SK-N-MC (cell line): ENCODE measurements at regions not wholly inside any gene's neighbourhood (a gene's known extent, or its start where the extent isn't known, plus 50 kb on each side); places are given as distances from the start of the nearest gene placed in this dataset.

ENCODE experiments used
- EZH2 ChIP-seq: fragments of 200-600 bp; sonication (generic); IDR thresholded peaks from one replicate; pipeline ENCODE4 v1.6.1; 2017; ENCODE audit warnings: antibody characterized with exemption
- POLR2AphosphoS5 ChIP-seq: IDR thresholded peaks from 2 replicates; pipeline ENCODE4 v1.6.1; 2012; ENCODE audit warnings: mild to moderate bottlenecking, low read depth, low read length, borderline replicate concordance

DNA sequence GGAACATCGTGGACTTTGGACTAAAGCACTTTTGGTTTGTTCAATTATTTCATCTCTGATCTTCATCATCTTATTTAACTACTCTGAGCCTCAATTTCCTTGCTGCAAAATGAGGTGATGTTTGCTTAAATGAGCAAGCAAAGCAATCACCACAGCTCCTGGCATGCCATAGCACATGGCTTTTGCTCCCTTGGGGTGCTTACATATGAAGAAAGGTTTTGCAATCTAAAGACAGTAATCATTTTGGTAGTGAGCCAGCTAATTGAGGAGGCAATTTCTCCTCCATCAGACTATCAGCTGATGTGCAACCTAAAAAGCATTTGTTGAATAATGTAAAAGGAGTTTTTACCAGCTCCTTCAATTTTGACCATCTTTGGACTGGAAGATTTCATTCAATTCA lies 68.8 kb upstream of the KCNJ15 start:
- TF ChIP-seq POLR2AphosphoS5 (no peak), EZH2 (no peak)
